Fibroblast of skin of right biceps (primary cell): ENCODE measurements at regions not wholly inside any gene's neighbourhood (a gene's known extent, or its start where the extent isn't known, plus 50 kb on each side); places are given as distances from the start of the nearest gene placed in this dataset.
A peak's percentile ranks its signal among the peaks of the same experiment; 100 is the strongest.
"Not testable (repeated sequence)": the region's sequence is repeated elsewhere in the genome, so short reads cannot be mapped to it uniquely, and the experiment has no call there.

ENCODE experiments used
- DNase-seq: peaks from one replicate; pipeline ENCODE4 v3.0.0-alpha.2; 2013

DNA sequence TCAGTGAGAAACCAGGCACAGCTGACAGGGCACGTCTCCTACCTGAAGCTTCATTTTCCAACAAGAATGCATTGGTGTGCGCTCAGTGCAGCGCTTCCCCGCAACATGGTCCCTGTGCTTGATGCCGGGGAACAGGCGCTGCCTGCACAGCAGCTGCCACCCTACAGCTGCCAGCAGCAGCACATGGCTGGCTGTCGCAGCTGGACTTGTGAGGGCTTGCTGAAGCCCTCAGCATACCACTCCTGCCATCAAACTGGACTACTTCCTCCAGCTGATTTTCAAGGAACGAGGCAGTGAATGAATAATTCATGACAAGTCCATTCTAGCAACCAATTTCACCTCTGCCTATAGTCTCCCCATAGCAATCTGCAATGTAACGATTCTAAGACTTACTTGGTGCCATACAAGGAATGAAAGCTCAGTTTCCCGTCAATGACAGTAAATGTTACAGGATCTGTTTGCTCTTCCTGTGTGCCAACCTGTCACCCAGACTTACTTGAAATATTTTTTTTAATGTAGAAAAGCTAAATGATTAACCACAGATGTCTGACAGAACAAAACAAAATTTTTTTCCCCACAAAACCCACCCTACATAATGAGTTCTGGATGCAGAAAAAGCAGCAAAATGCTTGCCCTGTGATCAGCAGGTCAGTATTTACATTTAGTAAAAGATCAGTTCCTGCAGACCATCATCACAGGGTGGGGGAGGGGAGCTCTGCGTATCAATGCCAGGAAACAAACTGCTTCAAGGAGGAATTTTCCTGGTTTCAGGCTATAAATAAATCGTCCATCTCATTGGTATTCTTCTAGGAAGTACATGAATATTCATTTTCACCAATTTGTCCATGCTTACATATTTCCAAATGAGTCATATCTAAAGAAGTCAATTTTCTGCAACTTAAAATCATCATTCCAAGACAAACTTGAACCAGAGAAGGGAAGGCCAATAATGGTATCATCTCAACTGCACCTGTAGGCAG, 140.6 kb downstream of the ALOX5 start:
- peak; percentile 42 for DNase-seq

DNA sequence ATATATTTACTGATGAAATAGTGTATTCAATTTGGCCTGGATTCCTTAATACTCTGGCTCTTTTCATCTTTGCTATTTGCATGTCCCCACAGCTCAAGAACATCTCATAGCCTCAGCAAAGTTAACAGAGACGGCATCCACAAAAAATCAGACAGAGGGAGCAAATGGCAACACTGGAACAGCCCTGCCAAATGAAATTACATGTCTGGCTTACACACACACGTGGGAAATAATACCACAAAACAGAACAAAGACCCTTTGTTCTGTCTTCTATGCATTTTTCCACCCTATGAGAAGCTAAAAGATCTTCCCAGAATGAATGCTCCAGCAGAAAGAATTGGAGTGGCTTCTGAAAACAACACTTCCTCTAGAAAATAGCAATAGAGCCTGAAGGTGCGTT, 139.5 kb downstream of the ALOX5 start:
- DNase-seq: no peak

DNA sequence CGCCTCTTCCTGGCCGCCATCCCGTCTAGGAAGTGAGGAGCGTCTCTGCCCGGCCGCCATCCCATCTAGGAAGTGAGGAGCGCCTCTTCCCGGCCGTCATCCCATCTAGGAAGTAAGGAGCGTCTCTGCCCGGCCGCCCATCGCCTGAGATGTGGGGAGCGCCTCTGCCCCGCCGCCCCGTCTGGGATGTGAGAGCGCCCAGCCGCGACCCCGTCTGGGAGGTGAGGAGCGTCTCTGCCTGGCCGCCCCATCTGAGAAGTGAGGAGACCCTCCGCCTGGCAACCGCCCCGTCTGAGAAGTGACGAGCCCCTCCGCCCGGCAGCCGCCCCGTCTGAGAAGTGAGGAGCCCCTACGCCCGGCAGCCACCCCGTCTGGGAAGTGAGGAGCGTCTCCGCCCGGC, 137.9 kb downstream of the ALOX5 start:
- not testable (repeated sequence) for DNase-seq

DNA sequence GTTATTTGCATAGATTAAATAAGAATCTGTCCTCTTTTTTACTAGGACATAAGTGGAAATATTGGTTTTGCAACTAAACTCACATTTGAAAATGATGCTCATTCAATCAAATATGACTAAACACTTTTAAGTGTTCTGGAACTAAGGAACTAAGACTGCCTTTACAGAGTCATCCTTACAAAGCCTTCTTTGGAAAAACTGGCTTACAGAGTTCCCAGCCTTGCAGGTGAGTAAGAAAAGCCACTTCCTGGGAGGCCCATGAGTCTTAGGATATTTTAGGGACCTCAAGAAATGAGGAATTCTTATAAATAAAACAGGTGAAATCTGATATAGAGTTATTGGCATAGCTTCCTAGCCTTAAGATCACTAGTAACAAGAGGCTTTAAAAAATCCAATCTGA, 135.5 kb downstream of the ALOX5 start:
- no peak for DNase-seq

DNA sequence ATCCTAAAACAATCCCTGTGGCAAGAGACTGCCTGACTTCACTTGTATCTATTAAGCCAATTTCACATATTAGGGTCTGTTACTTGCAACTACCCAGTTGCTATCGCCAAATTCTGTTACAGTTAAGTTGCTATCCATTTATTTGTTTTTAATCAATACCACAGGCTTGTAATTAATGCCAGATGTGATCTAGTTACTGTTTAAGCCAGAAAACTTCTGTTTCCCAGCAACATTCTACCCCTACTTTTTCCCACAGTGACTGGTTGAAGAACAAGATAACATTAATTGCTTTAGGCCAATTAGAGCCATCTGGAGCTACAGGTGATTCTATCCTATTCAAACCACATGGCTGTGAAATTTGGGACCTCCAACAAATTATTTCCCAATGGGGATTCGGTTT, 131.3 kb downstream of the ALOX5 start:
- no peak for DNase-seq

DNA sequence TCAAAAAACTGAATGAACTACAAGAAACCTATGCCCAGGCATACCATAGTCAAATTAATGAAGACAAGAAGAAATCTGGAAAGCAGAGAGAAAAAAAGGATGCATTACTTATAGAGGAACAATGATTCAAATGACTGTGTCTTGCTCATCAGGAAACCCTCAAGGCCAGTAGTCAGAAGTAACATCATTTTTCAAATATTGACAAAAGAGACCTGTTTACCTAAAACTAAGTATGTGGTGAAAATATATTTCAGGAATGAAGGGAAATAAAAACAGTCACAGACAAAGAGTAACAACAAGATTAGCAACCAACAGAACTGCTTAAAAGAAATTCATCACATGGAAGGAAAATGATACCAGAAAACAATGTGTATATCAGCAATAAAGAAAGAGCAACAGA, 128.4 kb downstream of the ALOX5 start:
- DNase-seq: no peak

DNA sequence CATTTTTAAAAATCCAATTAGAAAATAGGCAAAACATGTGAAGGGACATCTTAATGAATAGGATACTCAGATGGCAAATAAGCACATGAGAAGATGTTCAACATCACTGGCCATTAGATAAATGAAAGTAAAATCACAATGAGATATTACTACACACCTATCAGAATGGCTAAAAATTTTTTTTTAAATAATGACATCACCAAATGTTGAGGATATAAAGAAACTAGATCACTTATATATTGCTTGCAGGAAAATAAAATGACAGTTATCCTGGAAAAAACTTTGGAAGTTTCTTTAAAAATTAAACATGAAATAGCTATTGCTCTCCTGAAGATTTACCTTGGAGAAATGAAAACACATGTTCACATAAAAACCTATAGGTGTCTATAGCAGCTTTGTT, 127.8 kb downstream of the ALOX5 start:
- no peak for DNase-seq

DNA sequence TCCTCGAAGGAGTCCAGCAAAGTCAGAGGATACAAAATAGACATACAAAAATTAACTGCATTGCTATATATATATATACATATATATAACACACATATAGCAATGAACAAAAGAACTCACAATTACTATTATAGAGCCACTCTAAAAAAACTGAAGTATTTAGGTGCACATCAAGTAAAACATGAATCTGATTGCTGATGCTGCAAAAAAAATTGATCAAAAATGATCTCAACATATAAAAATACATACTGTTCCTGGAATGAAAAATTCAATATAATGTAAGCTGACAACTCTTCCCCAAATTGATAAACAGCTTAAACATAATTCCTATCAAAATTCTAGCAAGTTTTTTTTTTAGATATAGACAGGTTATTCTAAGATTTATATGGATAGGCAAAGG, 126.8 kb downstream of the ALOX5 start:
- no peak for DNase-seq

DNA sequence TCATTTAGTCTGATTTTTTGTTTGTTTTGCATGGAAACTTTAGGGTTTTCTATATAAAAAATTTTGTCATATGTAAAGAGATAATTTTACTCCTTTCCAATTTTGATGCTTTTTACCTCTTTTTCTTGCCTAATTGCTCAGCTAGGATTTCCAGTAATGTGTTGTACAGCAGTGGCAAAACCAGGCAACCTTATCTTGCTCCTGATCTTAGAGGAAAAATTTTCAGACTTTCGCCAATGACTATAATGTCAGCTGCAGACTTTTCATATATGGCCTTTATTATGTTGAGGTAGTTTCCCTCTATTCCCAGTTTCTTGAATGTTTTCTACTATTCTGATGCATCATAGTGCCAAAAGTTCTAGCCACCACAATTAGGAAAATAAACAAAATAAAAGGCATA, 126.3 kb downstream of the ALOX5 start:
- no peak for DNase-seq

DNA sequence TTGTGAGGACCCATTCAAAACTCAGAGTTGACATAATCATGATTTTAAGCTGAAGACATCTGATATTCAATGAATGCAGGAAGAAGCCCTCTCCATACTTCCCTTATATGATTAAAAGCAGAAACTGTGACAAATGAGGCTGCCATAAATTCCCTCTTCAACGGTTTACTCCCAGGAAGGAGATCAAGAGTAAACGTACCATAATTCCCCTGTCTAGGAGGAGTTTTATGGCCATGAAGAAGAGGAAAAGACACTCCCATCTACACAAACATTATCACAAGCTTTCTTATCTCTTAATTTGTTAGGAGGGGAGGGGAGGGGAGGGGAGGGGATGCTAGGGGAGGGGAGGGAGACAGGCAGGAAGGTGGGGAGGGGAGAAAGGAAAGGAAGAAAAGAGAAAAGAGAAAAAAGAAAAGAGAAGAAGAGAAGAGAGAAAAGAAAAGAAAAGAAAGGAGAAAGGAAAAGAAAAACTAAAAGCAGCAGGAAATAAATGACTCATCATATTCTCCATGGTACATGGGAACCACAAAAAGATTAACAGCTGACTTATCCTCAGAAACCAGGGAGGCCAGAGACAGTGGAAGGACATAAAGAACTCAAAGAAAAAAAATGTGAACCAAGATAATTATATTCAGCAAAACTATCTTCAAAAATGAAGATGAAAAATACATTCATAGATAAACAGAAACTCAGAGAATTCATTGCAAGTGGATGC, 121.6 kb downstream of the ALOX5 start:
- DNase-seq: peak; percentile 19
